Effector memory CD8-positive, alpha-beta T cell (primary cell): ENCODE measurements at regions not wholly inside any gene's neighbourhood (a gene's known extent, or its start where the extent isn't known, plus 50 kb on each side); places are given as distances from the start of the nearest gene placed in this dataset.

Experiments
- ATAC-seq: fragments of 150-1000 bp; cut with Tn5 transposase; replicated peaks from 2 replicates; pipeline ENCODE4 v1.10.0; 2021; ENCODE audit warnings: mild to moderate bottlenecking, moderate library complexity
- DNase-seq, 3 experiments: peaks; one replicate each; pipeline ENCODE4 v3.0.0; 2021
- H3K27ac Mint-ChIP-seq, 2 donors: one replicate each; pipeline ENCODE4 v1.8.0; 2022; ENCODE audit warnings: mild to moderate bottlenecking in 2 of 2, mixed read lengths in 2 of 2, moderate library complexity in 2 of 2
- H3K27me3 Mint-ChIP-seq, 2 donors: one replicate each; pipeline ENCODE4 v1.8.0; 2022; ENCODE audit warnings: mixed read lengths in 2 of 2
- H3K36me3 Mint-ChIP-seq: one replicate; pipeline ENCODE4 v1.8.0; 2022; ENCODE audit warnings: mild to moderate bottlenecking, moderate library complexity, mixed read lengths; ENCODE audit not compliant: insufficient read depth
- H3K4me1 Mint-ChIP-seq, 2 donors: one replicate each; pipeline ENCODE4 v1.8.0; 2022; ENCODE audit warnings: low read depth in 2 of 2, mixed read lengths in 2 of 2
- H3K4me3 Mint-ChIP-seq, 2 donors: one replicate each; pipeline ENCODE4 v1.8.0; 2022; ENCODE audit warnings: mild to moderate bottlenecking in 2 of 2, mixed read lengths in 2 of 2, moderate library complexity in 2 of 2
- H3K9me3 Mint-ChIP-seq, 2 donors: one replicate each; pipeline ENCODE4 v1.8.0; 2022; ENCODE audit warnings: mixed read lengths in 2 of 2

GRCh38 chr10:43754569-43755260 lies 106.0 kb upstream of the ZNF32 start:
- Mint-ChIP-seq H3K27ac (no peak overlapping the region), H3K27me3 (peaks cover 0 to 3% of the 10 kb centered on the region in 2 donors), H3K4me1 (no peaks in the 10 kb centered on the region), H3K4me3 (no peak overlapping the region), H3K36me3 (peaks cover 5% of the 10 kb centered on the region), H3K9me3 (no peaks in the 10 kb centered on the region)
- DNase-seq (no peak), ATAC-seq (no peak)

DNA sequence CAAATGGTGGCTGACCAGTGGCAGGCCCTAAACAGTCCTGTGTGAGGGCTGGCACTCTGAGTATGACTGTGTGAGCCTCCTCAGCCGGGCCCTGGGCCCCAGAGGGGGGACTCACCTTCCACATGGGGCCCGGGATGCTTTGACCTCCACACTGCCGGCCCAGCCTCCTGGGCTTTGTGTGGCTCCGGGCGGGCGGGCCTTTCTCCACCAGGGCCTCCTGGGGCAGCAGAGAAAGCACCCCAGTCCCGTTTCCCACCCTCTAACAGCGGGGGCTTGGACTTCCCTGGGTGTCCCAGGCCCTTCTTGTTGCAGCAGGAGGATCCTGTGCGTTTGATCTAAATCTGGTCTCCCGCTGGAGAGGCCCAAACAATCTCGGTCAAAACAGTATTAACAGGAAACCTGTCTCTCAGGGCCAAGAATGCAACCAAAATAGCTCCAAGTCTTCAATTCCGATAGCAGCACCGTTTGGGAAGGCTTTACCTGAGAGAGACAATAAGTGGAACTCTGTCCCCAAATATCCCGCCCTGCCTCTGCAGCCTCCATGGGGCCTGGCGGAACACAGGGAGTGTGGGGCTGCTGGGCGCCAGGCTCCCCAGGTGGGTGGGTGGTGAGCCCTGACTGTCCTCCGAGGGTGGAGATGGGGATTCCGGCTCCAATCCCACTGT lies 104.8 kb upstream of the ZNF32 start:
- ATAC-seq (no peak), DNase-seq (no peak)
- H3K4me3 Mint-ChIP-seq = no peak overlapping the region
- H3K27ac Mint-ChIP-seq = no peak overlapping the region
- peaks cover 5% of the 10 kb centered on the region for H3K36me3 Mint-ChIP-seq
- H3K9me3 Mint-ChIP-seq = no peaks in the 10 kb centered on the region
- peaks cover 12 to 15% of the 10 kb centered on the region in 2 donors for H3K27me3 Mint-ChIP-seq
- H3K4me1 Mint-ChIP-seq = no peaks in the 10 kb centered on the region

GRCh38 chr10:43752682-43753081 lies 104.0 kb upstream of the ZNF32 start:
- no peak overlapping the region for H3K4me3 Mint-ChIP-seq
- peaks cover 4% of the 10 kb centered on the region for H3K36me3 Mint-ChIP-seq
- DNase-seq (no peak), ATAC-seq (no peak)
- H3K27me3 Mint-ChIP-seq = peaks cover 12 to 17% of the 10 kb centered on the region in 2 donors
- H3K4me1 Mint-ChIP-seq = peaks cover 0 to 2% of the 10 kb centered on the region in 2 donors
- no peaks in the 10 kb centered on the region for H3K9me3 Mint-ChIP-seq
- H3K27ac Mint-ChIP-seq = no peak overlapping the region

DNA sequence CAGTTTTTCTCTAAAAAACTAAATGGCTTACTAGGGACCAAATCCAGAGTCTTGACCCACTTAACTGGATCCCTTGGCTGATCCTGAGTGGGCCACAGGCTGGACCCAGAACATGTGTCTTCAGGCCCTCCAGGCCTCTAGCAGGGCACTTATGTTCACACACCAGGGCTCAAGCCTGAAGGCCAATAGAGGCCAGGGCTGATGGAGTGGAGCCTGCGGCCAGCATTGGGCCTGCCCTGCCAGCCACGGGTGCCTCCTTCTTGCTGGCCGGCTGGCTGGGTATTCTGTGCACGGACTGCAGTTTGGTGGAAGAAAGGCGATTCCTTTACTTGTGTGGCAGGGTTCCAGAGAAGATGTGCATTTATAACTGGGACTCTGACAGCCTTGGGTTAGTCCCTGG lies 103.0 kb upstream of the ZNF32 start:
- Mint-ChIP-seq H3K4me1 (peaks cover 0 to 2% of the 10 kb centered on the region in 2 donors), H3K27me3 (peaks cover 12 to 17% of the 10 kb centered on the region in 2 donors), H3K4me3 (no peak overlapping the region), H3K36me3 (no peaks in the 10 kb centered on the region), H3K9me3 (no peaks in the 10 kb centered on the region), H3K27ac (no peak overlapping the region)
- DNase-seq (no peak), ATAC-seq (no peak)

DNA sequence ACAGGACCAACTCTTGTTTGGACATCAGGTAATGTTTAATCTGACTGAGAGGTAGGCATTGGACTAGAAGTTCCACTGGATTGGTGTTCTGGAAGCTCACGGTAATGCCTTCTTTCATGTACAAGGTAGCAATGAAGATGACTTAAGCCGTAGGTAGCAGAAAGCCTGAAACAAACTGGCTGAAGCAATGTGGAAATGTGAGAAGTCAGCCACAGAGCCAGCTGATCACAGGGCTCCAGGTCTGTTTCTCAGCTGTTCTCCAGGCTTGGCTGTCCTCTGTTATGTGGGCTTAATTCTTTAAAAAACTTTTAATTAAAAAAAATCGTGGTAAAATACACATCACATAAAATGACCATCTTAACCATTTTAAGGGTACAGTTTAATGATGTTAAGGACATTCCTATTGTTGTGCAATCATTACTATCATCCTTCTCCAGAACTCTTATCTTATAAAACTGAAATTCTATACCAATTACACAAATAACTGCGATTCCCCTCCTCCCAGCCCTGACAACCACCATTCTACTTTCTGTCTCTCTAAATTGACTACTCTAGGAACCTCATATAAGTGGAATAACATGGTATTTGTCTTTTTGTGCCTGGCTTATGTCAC lies 101.4 kb upstream of the ZNF32 start:
- H3K27ac Mint-ChIP-seq = no peak overlapping the region
- no peaks in the 10 kb centered on the region for H3K36me3 Mint-ChIP-seq
- H3K4me1 Mint-ChIP-seq = peaks cover 0 to 2% of the 10 kb centered on the region in 2 donors
- ATAC-seq (no peak), DNase-seq (no peak)
- peaks cover 12 to 17% of the 10 kb centered on the region in 2 donors for H3K27me3 Mint-ChIP-seq
- H3K9me3 Mint-ChIP-seq = no peaks in the 10 kb centered on the region
- no peak overlapping the region for H3K4me3 Mint-ChIP-seq

DNA sequence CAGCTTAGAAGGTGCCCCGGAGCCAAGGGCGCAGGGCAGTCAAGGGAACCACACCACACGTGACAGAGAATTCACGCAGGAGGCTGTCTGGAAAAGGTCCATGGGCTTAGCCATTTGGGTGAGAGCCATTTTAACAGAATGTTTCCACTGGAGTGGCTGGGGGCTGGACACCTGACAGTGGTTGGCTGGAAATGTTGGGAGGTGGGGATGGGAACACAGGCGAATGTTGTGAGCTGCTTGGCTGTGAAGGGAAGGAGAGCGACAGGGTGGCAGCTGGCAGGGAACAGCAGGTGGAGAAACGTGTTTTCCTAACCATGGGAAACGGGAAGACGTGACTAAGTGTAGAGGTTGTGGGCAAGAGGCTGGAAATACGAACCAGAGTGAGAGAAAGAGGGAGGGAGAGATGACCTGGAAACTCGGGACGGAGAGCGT lies 100.5 kb upstream of the ZNF32 start:
- ATAC-seq (no peak), DNase-seq (no peak)
- H3K36me3 Mint-ChIP-seq = no peaks in the 10 kb centered on the region
- no peak overlapping the region for H3K4me3 Mint-ChIP-seq
- H3K4me1 Mint-ChIP-seq = peaks cover 0 to 2% of the 10 kb centered on the region in 2 donors
- no peaks in the 10 kb centered on the region for H3K9me3 Mint-ChIP-seq
- no peak overlapping the region for H3K27ac Mint-ChIP-seq
- H3K27me3 Mint-ChIP-seq = peaks cover 12 to 17% of the 10 kb centered on the region in 2 donors

GRCh38 chr10:43748560-43748959 lies 99.9 kb upstream of the ZNF32 start:
- Mint-ChIP-seq H3K27me3 (peaks cover 12 to 17% of the 10 kb centered on the region in 2 donors), H3K4me3 (no peak overlapping the region), H3K9me3 (no peaks in the 10 kb centered on the region), H3K27ac (no peak overlapping the region), H3K4me1 (peaks cover 0 to 2% of the 10 kb centered on the region in 2 donors), H3K36me3 (no peaks in the 10 kb centered on the region)
- DNase-seq (no peak), ATAC-seq (no peak)

GRCh38 chr10:43746906-43747305 lies 98.2 kb upstream of the ZNF32 start:
- Mint-ChIP-seq H3K27ac (no peak overlapping the region), H3K9me3 (no peaks in the 10 kb centered on the region), H3K4me3 (no peak overlapping the region), H3K4me1 (peaks cover 0 to 2% of the 10 kb centered on the region in 2 donors), H3K27me3 (peaks cover 12 to 17% of the 10 kb centered on the region in 2 donors), H3K36me3 (no peaks in the 10 kb centered on the region)
- no peak for DNase-seq
- no peak for ATAC-seq

GRCh38 chr10:43739161-43739560 lies 90.5 kb upstream of the ZNF32 start:
- Mint-ChIP-seq H3K4me3 (no peak overlapping the region), H3K9me3 (no peaks in the 10 kb centered on the region), H3K36me3 (no peaks in the 10 kb centered on the region), H3K4me1 (no peaks in the 10 kb centered on the region), H3K27me3 (peaks cover 0 to 4% of the 10 kb centered on the region in 2 donors), H3K27ac (no peak overlapping the region)
- no peak for ATAC-seq
- no peak for DNase-seq

DNA sequence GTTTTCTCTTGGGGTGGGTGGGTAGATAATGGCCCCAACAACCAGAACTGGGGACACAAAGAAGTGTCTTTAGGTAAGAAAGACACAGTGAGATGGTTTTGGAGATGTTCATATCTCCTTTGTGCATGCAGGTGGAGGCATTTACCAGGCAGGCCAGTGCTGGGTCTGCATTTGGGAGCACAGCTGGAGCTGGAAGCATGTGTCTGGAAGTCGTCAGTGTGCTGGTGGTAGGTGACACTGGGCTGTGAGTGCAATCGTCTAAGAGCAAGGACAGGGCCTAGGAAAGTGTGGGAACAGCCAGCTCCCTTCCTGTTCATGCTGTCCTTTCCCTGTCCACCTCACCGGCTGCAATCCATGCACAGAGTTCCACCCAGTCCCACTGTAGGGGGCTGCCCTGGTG lies 88.3 kb upstream of the ZNF32 start:
- DNase-seq (no peak), ATAC-seq (no peak)
- Mint-ChIP-seq H3K36me3 (no peaks in the 10 kb centered on the region), H3K27me3 (peaks cover 0 to 6% of the 10 kb centered on the region in 2 donors), H3K4me3 (no peak overlapping the region), H3K4me1 (no peaks in the 10 kb centered on the region), H3K9me3 (no peaks in the 10 kb centered on the region), H3K27ac (no peak overlapping the region)

GRCh38 chr10:43735907-43736306 lies 87.2 kb upstream of the ZNF32 start:
- Mint-ChIP-seq H3K4me3 (no peak overlapping the region), H3K4me1 (no peaks in the 10 kb centered on the region), H3K27ac (peak overlapping the region in 1 of 2 donors; percentile 44), H3K36me3 (no peaks in the 10 kb centered on the region), H3K9me3 (no peaks in the 10 kb centered on the region), H3K27me3 (peaks cover 0 to 12% of the 10 kb centered on the region in 2 donors)
- ATAC-seq (no peak), DNase-seq (no peak)

DNA sequence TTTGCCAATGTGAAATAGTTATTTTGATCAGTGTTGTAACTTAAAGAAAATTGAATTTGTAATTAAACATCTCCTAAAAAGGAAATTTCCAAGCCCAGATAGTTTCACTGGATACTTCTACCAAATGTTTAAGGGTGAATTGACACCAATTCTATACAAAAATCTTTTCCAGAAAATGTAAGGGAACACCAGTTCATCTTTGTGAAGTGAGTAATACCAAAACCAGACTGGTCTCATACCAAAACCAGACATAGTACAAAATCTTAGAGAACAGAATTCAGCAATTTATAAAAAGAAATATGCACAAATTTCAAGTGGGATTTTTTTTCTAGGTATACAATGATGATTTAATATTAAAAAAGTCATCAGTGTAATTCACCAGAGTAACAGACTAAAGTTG lies 86.0 kb upstream of the ZNF32 start:
- H3K9me3 Mint-ChIP-seq = no peaks in the 10 kb centered on the region
- H3K27me3 Mint-ChIP-seq = peaks cover 0 to 8% of the 10 kb centered on the region in 2 donors
- no peaks in the 10 kb centered on the region for H3K4me1 Mint-ChIP-seq
- H3K4me3 Mint-ChIP-seq = no peak overlapping the region
- H3K36me3 Mint-ChIP-seq = no peaks in the 10 kb centered on the region
- ATAC-seq = no peak
- no peak for DNase-seq
- H3K27ac Mint-ChIP-seq = no peak overlapping the region

DNA sequence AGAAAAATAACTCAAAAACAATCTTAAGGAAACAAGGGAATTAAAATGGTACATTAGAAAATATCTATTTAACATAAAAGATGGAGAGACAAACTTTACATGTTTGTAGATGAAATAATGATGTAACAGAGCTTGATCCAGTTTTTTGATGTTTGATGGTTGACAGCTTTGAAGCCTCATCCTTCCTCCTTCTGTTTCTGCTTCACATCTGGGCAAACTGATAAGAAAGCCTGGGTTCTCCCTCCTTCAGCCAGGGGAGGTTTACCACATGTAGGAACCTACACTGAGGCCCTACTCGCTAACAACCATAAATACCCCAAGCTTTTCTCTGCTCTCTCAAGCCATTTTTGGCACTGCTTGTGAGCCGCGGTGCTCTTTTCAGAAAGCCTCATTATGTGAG lies 82.8 kb upstream of the ZNF32 start:
- ATAC-seq = no peak
- Mint-ChIP-seq H3K9me3 (peaks cover 4 to 8% of the 10 kb centered on the region in 2 donors), H3K4me1 (no peaks in the 10 kb centered on the region), H3K4me3 (no peak overlapping the region), H3K27me3 (peaks cover 9 to 22% of the 10 kb centered on the region in 2 donors), H3K36me3 (no peaks in the 10 kb centered on the region), H3K27ac (no peak overlapping the region)
- no peak for DNase-seq

DNA sequence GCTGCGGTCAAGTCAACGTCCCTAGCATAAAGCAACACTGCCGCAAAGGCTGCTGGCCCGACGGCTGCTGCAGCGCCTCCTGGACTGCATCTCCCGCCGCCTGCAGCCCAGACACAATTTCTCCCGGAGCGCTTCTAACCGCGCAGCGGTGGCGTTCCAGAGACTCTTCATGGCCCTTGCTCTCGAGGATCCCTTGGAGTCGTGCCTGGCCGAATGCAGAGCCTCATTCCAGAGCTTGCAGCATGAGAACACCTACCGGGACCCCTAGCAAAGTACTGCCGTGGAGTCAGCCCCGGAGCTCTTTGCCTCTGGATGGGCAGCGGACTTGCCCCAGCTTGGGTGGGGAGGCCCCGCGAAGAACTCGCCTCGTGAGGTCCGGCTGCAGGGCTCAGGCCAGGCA lies 79.7 kb upstream of the ZNF32 start:
- DNase-seq (no peak), ATAC-seq (no peak)
- no peak overlapping the region for H3K27ac Mint-ChIP-seq
- H3K36me3 Mint-ChIP-seq = peaks cover 3% of the 10 kb centered on the region
- H3K4me3 Mint-ChIP-seq = no peak overlapping the region
- no peaks in the 10 kb centered on the region for H3K4me1 Mint-ChIP-seq
- peaks cover 7 to 8% of the 10 kb centered on the region in 2 donors for H3K9me3 Mint-ChIP-seq
- H3K27me3 Mint-ChIP-seq = peaks cover 9 to 42% of the 10 kb centered on the region in 2 donors
